HUES64 (cell line): ENCODE measurements at regions not wholly inside any gene's neighbourhood (a gene's known extent, or its start where the extent isn't known, plus 50 kb on each side); places are given as distances from the start of the nearest gene placed in this dataset.
"Not testable (repeated sequence)": the region's sequence is repeated elsewhere in the genome, so short reads cannot be mapped to it uniquely, and the experiment has no call there.

ENCODE experiments used
- H3K27ac ChIP-seq: 2 replicates; pipeline ENCODE4 v1.7.0; 2013; ENCODE audit warnings: low read depth, low read length, inconsistent platforms
- H3K27me3 ChIP-seq: 2 replicates; pipeline ENCODE4 v1.6.1; 2013; ENCODE audit warnings: mild to moderate bottlenecking, low read length; ENCODE audit not compliant: insufficient read depth
- H3K36me3 ChIP-seq: 2 replicates; pipeline ENCODE4 v1.6.1; 2013; ENCODE audit warnings: mild to moderate bottlenecking, low read length; ENCODE audit not compliant: insufficient read depth
- H3K4me1 ChIP-seq: 2 replicates; pipeline ENCODE4 v1.6.1; 2013; ENCODE audit warnings: mild to moderate bottlenecking, low read length, moderate library complexity; ENCODE audit not compliant: insufficient read depth
- H3K4me3 ChIP-seq: 2 replicates; pipeline ENCODE4 v1.5.1; 2013; ENCODE audit warnings: mild to moderate bottlenecking, low read length, moderate library complexity
- H3K9ac ChIP-seq: 2 replicates; pipeline ENCODE4 v1.6.1; 2013; ENCODE audit warnings: mild to moderate bottlenecking, low read depth, low read length
- H3K9me3 ChIP-seq: 2 replicates; pipeline ENCODE4 v1.6.1; 2013; ENCODE audit warnings: low read depth, low read length; ENCODE audit not compliant: insufficient read depth
- WGBS: fragments of 150-250, 120-280 bp; methylation state at CpG from one replicate; pipeline ENCODE4 v1.1.7; 2013; ENCODE audit warnings: missing lambda C conversion rate; 5-methylcytosine and 5-hydroxymethylcytosine counted together

DNA sequence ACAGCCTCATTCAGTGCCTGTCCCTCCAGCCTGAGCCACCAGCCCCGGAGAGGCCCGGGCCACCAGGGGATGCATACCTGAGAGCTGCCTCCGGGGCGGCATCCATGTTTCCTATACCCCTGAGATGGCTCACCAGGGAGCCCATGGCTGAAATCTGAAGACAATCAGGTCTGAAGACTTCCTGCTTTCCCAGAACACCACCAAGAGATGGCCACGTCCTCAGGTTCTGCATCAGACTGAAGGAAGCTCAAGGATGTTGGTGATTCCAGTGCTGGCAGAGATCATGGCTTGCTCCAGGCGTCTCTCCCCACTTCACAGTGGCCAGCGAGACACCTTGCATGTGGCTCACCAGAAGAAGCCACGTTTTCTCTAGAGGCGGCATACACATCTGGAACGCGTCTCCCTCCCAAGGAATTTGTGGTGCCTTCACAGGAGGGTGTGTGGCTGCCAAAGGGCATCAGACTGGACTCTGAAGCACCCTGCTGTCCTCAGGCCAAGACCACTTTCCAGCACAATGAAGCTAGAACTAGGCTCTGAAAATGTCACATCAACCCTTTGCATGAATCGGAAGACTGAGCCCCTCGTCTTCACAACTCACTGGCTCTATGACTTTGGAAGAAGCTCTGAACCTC, 170.7 kb upstream of the IRF2BP2 start:
- WGBS = 88% methylated on average over 13 of the region's 13 CpGs
- peaks cover 13% of the 10 kb centered on the region for H3K4me1 ChIP-seq
- 0 out of 2 replicates have a peak, but pooled peaks cover 5% of the 10 kb centered on the region for H3K9me3 ChIP-seq
- H3K9ac ChIP-seq = no peak overlapping the region
- H3K4me3 ChIP-seq = no peak overlapping the region
- no peaks in the 10 kb centered on the region for H3K36me3 ChIP-seq
- no peak overlapping the region for H3K27ac ChIP-seq
- H3K27me3 ChIP-seq = no peaks in the 10 kb centered on the region

DNA sequence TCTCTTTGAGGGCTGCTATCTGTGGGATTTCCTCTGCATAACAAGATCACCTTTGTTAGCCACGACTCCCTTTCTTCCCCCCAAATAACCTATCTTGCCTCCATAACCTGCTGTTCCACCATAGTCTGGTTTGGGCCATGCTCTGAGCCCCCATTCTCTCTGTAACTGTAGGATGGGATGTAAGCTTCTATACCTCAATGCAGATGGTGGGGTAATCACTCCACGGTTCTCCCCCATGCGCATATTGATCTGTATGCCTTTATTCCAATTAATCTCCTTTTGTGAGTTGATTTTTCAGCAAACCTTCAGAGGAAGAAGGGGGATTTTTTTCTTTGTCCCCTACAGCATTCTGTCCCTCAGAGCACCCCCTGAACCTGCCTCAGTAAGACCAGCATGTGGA, 170.1 kb upstream of the IRF2BP2 start:
- Histone ChIP-seq H3K9ac (no peak overlapping the region), H3K9me3 (0 out of 2 replicates have a peak, but pooled peaks cover 5% of the 10 kb centered on the region), H3K4me3 (no peak overlapping the region), H3K36me3 (no peaks in the 10 kb centered on the region), H3K4me1 (peaks cover 10% of the 10 kb centered on the region), H3K27ac (no peak overlapping the region), H3K27me3 (no peaks in the 10 kb centered on the region)
- WGBS = 78% methylated on average over 3 of the region's 3 CpGs

DNA sequence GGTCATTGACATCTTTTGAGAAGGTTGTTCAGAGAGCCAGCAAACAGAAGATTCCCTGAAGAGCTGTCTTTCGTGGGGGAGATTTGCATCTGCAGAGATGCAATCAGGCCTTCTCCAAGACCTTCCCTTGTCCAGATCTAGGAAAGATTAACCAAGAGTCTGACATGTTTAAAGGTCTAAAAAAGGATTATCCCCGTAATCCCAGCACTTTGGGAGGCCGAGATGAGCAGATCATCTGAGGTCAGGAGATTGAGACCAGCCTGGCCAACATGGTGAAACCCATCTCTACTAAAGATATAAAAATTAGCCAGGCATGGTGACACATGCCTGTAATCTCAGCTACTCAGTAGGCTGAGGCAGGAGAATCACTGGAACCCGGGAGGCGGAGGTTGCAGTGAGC, 169.6 kb upstream of the IRF2BP2 start:
- H3K27me3 ChIP-seq, H3K9me3 ChIP-seq, H3K4me3 ChIP-seq, H3K9ac ChIP-seq, H3K4me1 ChIP-seq, H3K36me3 ChIP-seq, H3K27ac ChIP-seq: not testable (repeated sequence)
- 88% methylated on average over 5 of the region's 5 CpGs for WGBS

DNA sequence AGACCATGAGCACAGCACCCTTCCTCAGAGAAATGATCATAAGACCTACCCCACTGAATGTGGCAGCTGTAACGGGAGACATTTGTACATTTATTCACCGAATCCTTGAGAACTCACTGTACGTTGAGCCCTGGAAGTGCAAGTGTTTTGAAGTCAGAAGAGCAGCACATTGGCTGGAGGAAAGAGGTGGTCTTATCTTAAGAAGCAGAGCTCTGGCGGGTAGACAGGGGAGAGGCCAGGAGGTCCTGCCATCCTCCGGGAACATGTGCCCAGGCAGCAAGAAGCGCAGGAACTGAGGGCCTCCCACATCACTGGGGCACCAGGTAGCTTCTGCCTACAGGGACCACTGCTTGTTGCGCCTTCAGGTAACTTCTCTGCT, 169.2 kb upstream of the IRF2BP2 start:
- no peak overlapping the region for H3K4me3 ChIP-seq
- H3K27me3 ChIP-seq = no peaks in the 10 kb centered on the region
- H3K9ac ChIP-seq = no peak overlapping the region
- H3K4me1 ChIP-seq = peaks cover 10% of the 10 kb centered on the region
- no peaks in the 10 kb centered on the region for H3K36me3 ChIP-seq
- 81% methylated on average over 7 of the region's 7 CpGs for WGBS
- no peak overlapping the region for H3K27ac ChIP-seq
- 0 out of 2 replicates have a peak, but pooled peaks cover 5% of the 10 kb centered on the region for H3K9me3 ChIP-seq

DNA sequence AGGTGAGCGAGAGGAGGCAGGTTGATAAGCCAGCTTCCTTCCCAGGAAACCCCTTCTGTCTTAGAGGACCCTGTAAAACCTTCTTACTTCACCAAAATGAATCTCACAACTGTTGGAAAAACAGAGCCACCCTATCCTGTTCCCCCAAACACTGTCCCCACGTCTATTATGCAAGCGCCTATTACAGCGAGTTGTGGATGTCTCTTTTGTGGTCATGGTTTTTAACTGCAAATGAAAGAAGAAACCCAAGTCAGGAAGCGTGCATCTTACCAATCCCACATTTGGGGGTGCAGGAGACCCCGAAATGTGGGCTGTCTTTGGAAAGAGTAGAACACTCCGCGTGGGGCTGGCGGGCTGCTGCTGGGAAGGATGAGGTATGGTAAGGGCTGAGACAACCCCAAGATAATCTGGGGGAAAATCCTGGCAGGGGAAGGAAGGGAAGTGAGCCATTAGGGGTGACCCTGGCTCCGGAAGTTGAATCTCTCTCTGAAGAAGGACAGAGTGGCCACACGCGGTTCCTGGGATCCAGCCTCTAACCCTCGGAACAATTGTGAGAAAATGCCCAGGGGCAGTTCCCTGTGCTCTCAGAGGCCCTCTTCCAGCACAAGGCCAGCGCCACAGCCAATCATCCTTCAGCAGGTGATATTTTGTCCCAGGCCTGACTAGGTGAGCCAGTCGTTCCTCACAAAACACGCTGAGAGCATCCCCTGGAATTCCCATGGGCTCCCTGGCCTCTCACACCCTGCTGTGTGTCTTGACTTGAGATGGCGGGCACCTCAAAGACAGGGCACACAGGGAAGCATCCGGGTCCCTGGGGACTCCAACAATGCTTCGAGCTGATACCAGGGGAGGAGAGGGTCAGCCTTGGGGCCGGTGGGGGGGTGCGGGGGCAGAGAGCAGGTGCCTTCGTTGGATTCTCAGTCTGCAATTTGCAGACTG, 168.5 kb upstream of the IRF2BP2 start:
- H3K9me3 ChIP-seq = 0 out of 2 replicates have a peak, but pooled peaks cover 7% of the 10 kb centered on the region
- H3K4me3 ChIP-seq = no peak overlapping the region
- peaks cover 10% of the 10 kb centered on the region for H3K4me1 ChIP-seq
- H3K9ac ChIP-seq = no peak overlapping the region
- no peaks in the 10 kb centered on the region for H3K27me3 ChIP-seq
- WGBS = 84% methylated on average over 22 of the region's 22 CpGs
- H3K27ac ChIP-seq = no peak overlapping the region
- H3K36me3 ChIP-seq = no peaks in the 10 kb centered on the region

DNA sequence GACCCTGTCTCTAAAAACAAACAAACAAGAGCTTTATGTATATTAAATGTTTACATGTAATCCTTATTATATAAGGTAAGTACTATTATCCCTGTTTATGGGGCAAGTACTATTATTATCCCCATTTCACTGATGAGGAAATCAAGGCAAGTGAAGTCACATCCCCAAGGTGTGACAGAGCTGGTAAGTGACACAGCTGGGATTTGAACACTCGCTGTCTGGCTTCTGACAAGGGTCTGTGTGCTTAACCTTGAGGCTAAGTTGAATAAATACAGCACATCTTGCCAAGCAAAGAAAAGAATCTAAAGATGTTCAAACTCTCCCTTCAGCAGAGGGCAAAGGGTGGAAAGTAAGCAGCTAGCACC, 167.9 kb upstream of the IRF2BP2 start:
- H3K4me1 ChIP-seq = peaks cover 6% of the 10 kb centered on the region
- H3K27me3 ChIP-seq = no peaks in the 10 kb centered on the region
- no peak overlapping the region for H3K9ac ChIP-seq
- no peak overlapping the region for H3K4me3 ChIP-seq
- H3K36me3 ChIP-seq = no peaks in the 10 kb centered on the region
- H3K27ac ChIP-seq = no peak overlapping the region
- H3K9me3 ChIP-seq = 0 out of 2 replicates have a peak, but pooled peaks cover 7% of the 10 kb centered on the region
- WGBS = 87% methylated on average over 1 of the region's 1 CpG

DNA sequence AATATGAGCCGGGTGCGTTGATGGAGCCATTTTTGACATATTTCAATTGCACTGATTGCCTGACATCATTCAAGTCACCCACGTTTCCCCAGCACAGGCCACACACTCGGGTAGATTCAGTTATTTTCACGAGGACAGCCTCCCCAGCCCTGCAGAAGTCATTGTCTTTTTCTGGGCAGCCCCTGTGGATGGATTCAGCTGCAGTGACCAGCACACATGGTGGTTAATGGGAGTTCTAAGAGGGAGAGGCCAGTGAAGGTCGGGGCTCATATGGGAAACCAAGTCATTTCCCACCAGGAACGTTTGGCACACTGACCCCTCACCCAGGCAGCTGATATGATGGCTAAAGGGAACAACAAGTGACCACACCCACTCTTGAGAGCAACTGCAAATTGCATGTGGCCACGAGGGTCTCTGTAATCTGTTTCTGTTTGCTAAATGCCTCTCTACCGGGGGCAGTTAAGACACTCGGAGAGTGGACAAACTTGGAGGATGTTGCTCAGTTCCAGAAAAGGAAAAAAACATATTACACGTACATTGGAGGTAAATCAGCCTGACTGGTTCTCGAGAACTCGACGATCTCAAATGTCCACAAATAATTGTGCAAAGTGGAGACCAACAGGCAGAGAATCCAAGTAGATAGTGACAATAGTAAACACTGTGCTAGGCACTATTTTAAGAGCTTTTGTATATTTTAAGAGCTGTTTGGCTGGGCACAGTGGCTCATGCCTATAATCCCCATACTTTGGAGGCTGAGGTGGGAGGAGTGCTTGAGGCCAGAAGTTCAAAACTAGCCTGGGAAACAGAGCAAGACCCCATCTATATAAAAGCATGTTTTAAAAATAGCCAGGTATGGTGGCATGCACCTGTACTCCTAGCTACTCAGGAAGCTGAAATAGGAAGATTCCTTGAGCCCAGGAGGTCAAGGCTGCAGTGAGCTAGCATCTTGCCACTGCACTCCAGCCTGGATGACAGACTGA, 167.2 kb upstream of the IRF2BP2 start:
- WGBS = 87% methylated on average over 14 of the region's 14 CpGs
- no peak overlapping the region for H3K4me3 ChIP-seq
- H3K36me3 ChIP-seq = no peaks in the 10 kb centered on the region
- no peaks in the 10 kb centered on the region for H3K27me3 ChIP-seq
- H3K9ac ChIP-seq = no peak overlapping the region
- H3K4me1 ChIP-seq = peaks cover 6% of the 10 kb centered on the region
- 0 out of 2 replicates have a peak, but pooled peaks cover 7% of the 10 kb centered on the region for H3K9me3 ChIP-seq
- H3K27ac ChIP-seq = no peak overlapping the region

DNA sequence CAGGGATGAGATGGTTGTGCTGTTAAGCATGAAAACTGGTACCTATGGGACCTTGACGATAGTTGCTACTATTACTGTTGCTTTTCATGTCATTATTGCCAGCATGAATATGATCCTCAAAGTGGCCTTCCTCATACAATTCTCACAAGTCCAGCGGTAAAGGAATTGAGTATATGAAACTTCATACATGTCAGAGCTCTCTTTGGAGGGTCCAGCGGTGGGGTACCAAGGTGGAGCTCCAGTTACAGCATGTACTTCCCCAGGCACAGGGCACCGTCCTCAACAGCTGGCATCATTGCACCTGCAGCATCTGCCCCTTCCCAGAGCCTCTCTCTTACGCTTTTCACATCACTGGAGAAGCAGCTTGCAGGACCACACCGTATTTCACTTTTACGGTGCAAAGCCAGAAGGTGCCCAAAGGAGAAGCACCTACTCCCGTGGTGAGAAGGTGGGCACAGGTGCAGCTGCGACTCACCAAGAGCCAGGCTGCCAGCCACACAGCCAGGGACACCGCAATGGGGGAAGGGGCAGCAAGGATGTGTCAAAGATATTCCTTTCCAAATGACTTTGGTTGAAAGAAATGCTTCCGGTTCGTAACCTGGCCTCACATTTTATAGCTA, 166.4 kb upstream of the IRF2BP2 start:
- no peaks in the 10 kb centered on the region for H3K27me3 ChIP-seq
- H3K36me3 ChIP-seq = no peaks in the 10 kb centered on the region
- peaks cover 14% of the 10 kb centered on the region for H3K4me1 ChIP-seq
- H3K9me3 ChIP-seq = 0 out of 2 replicates have a peak, but pooled peaks cover 7% of the 10 kb centered on the region
- no peak overlapping the region for H3K4me3 ChIP-seq
- 93% methylated on average over 12 of the region's 12 CpGs for WGBS
- H3K9ac ChIP-seq = no peak overlapping the region
- H3K27ac ChIP-seq = no peak overlapping the region

DNA sequence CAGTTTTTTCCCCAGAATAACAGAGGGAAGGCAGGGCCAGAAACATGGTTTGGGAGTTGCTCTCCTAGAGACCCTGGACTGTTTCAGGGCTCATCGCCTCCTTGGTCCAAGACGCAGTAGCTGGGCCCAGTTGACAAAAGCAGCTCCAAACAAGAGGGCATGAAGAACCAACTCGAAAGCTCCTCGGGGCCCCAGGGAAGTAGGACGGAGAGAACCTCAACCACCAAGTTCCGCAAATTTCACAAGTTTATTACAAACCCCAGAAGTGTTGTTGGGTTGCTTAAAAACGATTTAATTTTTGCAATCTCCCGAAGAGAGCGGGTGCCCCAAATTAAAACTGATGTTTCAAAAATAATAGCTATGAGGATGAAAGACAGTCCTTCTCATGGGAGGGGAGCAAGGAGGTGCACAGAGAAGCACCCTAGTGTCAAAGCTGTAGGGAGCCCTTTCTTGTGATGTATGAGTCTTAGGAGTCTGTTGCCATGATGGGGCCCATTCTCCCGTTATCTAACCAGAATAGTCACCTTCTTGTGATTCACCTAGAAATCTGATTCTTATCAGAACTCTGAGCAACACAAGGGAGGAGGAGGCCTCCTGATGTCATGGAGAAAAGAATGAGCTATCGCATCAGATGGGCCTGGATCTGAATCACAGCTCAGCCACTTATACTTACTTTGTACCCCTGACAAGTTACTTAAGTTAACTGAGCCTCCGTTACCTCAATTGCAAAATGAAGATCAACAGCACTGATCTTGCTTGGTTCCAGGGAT, 165.7 kb upstream of the IRF2BP2 start:
- 94% methylated on average over 9 of the region's 12 CpGs for WGBS
- Histone ChIP-seq H3K4me3 (no peak overlapping the region), H3K9me3 (0 out of 2 replicates have a peak, but pooled peaks cover 7% of the 10 kb centered on the region), H3K27ac (no peak overlapping the region), H3K36me3 (no peaks in the 10 kb centered on the region), H3K4me1 (peaks cover 18% of the 10 kb centered on the region), H3K27me3 (no peaks in the 10 kb centered on the region), H3K9ac (no peak overlapping the region)

DNA sequence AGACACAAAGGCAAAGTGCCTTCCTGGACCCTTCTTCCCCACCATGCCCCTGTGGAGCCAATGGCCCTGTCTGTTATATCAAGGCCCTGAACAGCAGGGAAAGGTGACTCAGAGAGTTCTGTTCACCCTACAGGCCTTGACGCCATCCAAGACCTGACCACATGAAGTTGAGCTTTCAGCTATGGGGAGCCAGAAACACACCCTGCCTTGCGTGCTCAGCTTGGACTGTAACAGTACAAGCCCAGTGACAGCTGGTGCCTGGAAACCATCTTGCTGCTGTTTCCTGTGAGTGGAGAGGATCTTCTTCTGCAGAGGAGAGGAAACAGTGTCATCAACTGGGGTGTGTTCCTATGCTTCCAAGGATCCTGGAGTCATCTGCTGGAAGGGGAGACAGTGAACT, 165.0 kb upstream of the IRF2BP2 start:
- H3K9ac ChIP-seq = no peak overlapping the region
- H3K4me3 ChIP-seq = no peak overlapping the region
- no peaks in the 10 kb centered on the region for H3K27me3 ChIP-seq
- H3K36me3 ChIP-seq = no peaks in the 10 kb centered on the region
- H3K4me1 ChIP-seq = peaks cover 23% of the 10 kb centered on the region
- H3K9me3 ChIP-seq = 0 out of 2 replicates have a peak, but pooled peaks cover 7% of the 10 kb centered on the region
- H3K27ac ChIP-seq = no peak overlapping the region
- 90% methylated on average over 2 of the region's 2 CpGs for WGBS
